ENCODE measurements at regions not wholly inside any gene's neighbourhood (a gene's known extent, or its start where the extent isn't known, plus 50 kb on each side); places are given as distances from the start of the nearest gene placed in this dataset.

DNA sequence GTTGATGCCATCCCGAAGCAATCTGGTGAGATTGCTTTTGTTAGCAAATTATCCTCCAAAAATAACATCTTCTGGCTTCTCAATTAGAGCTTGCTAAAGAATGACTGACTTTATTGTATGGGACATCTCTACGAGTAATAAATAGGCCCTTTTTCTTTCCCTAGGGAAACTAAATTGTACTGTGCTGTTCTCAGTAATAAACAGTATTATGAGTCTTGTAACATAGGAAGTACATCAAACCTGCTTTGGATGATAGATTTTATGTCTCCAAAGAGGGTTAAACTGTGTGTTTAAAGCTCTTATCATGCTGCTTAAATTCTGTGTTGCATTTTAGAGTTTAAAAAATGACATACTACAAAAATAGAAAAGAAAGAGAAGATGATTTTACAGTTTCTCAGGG is 153.4 kb upstream of the THRB start:
- TF ChIP-seq, protein P1, sequence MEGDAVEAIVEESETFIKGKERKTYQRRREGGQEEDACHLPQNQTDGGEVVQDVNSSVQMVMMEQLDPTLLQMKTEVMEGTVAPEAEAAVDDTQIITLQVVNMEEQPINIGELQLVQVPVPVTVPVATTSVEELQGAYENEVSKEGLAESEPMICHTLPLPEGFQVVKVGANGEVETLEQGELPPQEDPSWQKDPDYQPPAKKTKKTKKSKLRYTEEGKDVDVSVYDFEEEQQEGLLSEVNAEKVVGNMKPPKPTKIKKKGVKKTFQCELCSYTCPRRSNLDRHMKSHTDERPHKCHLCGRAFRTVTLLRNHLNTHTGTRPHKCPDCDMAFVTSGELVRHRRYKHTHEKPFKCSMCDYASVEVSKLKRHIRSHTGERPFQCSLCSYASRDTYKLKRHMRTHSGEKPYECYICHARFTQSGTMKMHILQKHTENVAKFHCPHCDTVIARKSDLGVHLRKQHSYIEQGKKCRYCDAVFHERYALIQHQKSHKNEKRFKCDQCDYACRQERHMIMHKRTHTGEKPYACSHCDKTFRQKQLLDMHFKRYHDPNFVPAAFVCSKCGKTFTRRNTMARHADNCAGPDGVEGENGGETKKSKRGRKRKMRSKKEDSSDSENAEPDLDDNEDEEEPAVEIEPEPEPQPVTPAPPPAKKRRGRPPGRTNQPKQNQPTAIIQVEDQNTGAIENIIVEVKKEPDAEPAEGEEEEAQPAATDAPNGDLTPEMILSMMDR (IDR thresholded peaks at IDR 0.05; ENCODE audit: insufficient read depth, low read length), result no peak
- no peak for TF ChIP-seq POLR2AphosphoS5 (IDR thresholded peaks at IDR 0.05; ENCODE audit: low read depth)
- TF ChIP-seq GABPA (IDR thresholded peaks at IDR 0.05; ENCODE audit: low read depth), result no peak
- TF ChIP-seq SPI1 (IDR thresholded peaks at IDR 0.05; ENCODE audit: borderline replicate concordance, low read depth), result no peak
- no peak for TF ChIP-seq REST (IDR thresholded peaks at IDR 0.05; ENCODE audit: insufficient replicate concordance, low read depth)
